ENCODE measurements at regions not wholly inside any gene's neighbourhood (a gene's known extent, or its start where the extent isn't known, plus 50 kb on each side); places are given as distances from the start of the nearest gene placed in this dataset.
A peak's percentile ranks its signal among the peaks of the same experiment; 100 is the strongest.

DNA sequence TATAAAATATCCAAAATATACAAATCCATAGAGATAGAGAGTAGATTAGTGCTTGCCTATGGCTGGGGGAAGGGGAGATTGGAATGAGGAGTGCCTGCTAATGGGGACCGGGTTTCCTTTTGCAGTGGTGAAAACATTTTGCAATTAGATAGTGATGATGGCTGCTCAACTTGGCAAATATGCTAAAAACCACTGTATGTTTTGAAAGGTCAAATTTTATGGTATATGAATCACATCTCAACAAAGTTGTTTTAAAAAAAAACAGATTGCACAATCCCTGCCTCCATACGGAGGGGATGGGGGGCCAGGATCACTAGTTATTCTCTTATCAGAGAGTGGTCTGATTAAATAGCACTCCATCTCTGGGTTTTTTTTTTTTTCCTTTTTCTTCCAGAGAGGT lies 76.9 kb upstream of the RIPOR2 start:
- Histone ChIP-seq H4K91ac (replicated peaks; ENCODE audit: insufficient read length, low read length) (no peak overlapping the region), H3K9ac (replicated peaks in 1 of 4; ENCODE audit: extremely low read depth in 1 of 4, low read depth in 3 of 4, low read length in 3 of 4) (no peak overlapping the region), H3K4me3 (ENCODE audit: extremely low read depth in 1 of 4, insufficient read depth in 2 of 4, low read depth in 3 of 4, low read length in 4 of 4) (no peak overlapping the region), H3K79me2 (ENCODE audit: control insufficient read depth in 1 of 2, insufficient read depth in 2 of 2, low read length in 2 of 2) (no peaks in the 10 kb centered on the region), H2AFZ (ENCODE audit: low read length) (no peak overlapping the region), H3K23me2 (ENCODE audit: low read depth, low read length) (no peaks in the 10 kb centered on the region), H3K4me1 (replicated peaks in 1 of 4; ENCODE audit: control insufficient read depth in 3 of 4, insufficient read depth in 4 of 4, low read length in 3 of 4) (peaks cover 0 to 9% (median 0%) of the 10 kb centered on the region in 4 experiments; a peak in 4 of 7 replicates), H4K5ac (ENCODE audit: insufficient read length, low read depth, low read length) (no peak overlapping the region), H2BK12ac (ENCODE audit: low read depth, low read length) (no peak overlapping the region), H3K14ac (ENCODE audit: insufficient read length) (no peak overlapping the region), H3K9me3 (ENCODE audit: insufficient read depth in 2 of 2, low read depth in 1 of 2, low read length in 1 of 2) (no peaks in the 10 kb centered on the region), H3K27me3 (replicated peaks in 1 of 4; ENCODE audit: control insufficient read depth in 3 of 4, extremely low read depth in 1 of 4, insufficient read depth in 3 of 4, low read length in 3 of 4) (no peaks in the 10 kb centered on the region), H3K18ac (ENCODE audit: extremely low read depth, low read length) (no peak overlapping the region), H3K27ac (ENCODE audit: low read depth, low read length) (no peak overlapping the region), H2BK15ac (ENCODE audit: low read length) (no peak overlapping the region), H3K4me2 (ENCODE audit: insufficient read depth in 1 of 2, low read depth in 2 of 2, low read length in 2 of 2) (no peak overlapping the region), H3K23ac (ENCODE audit: insufficient read length) (no peak overlapping the region), H3K36me3 (ENCODE audit: control insufficient read depth in 2 of 4, insufficient read depth in 4 of 4, low read length in 3 of 4) (no peaks in the 10 kb centered on the region), H3K79me1 (ENCODE audit: low read depth, low read length) (no peaks in the 10 kb centered on the region), H4K8ac (ENCODE audit: extremely low read depth, insufficient read depth, low read length) (no peak overlapping the region), H4K20me1 (replicated peaks in 1 of 2; ENCODE audit: control insufficient read depth in 1 of 2, insufficient read depth in 2 of 2, low read length in 2 of 2) (no peaks in the 10 kb centered on the region), H3K56ac (replicated peaks; ENCODE audit: insufficient read length, low read depth, low read length) (no peak overlapping the region), H2BK5ac (ENCODE audit: low read depth, low read length) (no peak overlapping the region), H3K4ac (replicated peaks; ENCODE audit: insufficient read length, low read depth, low read length) (no peak overlapping the region), H2BK20ac (ENCODE audit: low read length) (no peak overlapping the region), H2AK5ac (ENCODE audit: low read depth, low read length) (no peak overlapping the region), H2BK120ac (replicated peaks; ENCODE audit: low read depth, low read length) (no peak overlapping the region)
- TF ChIP-seq CEBPB (IDR thresholded peaks at IDR 0.05; ENCODE audit: low read depth, low read length), result peak; percentile 10; the same call in 1 of the 2 replicates
- TF ChIP-seq JUN (IDR thresholded peaks at IDR 0.05; ENCODE audit: low read depth, low read length), result no peak
- TF ChIP-seq, protein P1, sequence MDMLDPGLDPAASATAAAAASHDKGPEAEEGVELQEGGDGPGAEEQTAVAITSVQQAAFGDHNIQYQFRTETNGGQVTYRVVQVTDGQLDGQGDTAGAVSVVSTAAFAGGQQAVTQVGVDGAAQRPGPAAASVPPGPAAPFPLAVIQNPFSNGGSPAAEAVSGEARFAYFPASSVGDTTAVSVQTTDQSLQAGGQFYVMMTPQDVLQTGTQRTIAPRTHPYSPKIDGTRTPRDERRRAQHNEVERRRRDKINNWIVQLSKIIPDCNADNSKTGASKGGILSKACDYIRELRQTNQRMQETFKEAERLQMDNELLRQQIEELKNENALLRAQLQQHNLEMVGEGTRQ (IDR thresholded peaks at IDR 0.05; ENCODE audit: low read length), result no peak
- TF ChIP-seq SUZ12 (IDR thresholded peaks at IDR 0.05; ENCODE audit: low read length), result no peak
- ChIA-PET POLR2A (ENCODE audit: partially characterized antibody) (interaction anchor here (2.1 kb wide), 1 partner anchor 157 kb away, joined by 6 read pairs; no protein-coding TSS in a partner anchor), CTCF (ENCODE audit: partially characterized antibody) (interaction anchor here (0.6 to 4.6 kb wide), 21 partner anchors 10 to 561 kb away, joined by 3 to 28 read pairs (median 4); partner anchors contain the start of gene RIPOR2)
- WGBS, 2 experiments (ENCODE audit: extremely low coverage in 1 of 2, insufficient coverage in 1 of 2, insufficient read length in 1 of 2, insufficient replicate concordance in 2 of 2, low coverage in 1 of 2, low lambda C conversion rate in 2 of 2, missing lambda C conversion rate in 1 of 2), result 95% methylated on average over 2 of the region's 2 CpGs; no CpG with 5 or more reads in 1 of the 2 experiments
- no peak for DNase-seq (ENCODE audit: low read depth in 1 of 2, low spot score in 2 of 2)
- FAIRE-seq, result no peak

Data from H1 (cell line).